ENCODE measurements at regions not wholly inside any gene's neighbourhood (a gene's known extent, or its start where the extent isn't known, plus 50 kb on each side); places are given as distances from the start of the nearest gene placed in this dataset.
A peak's percentile ranks its signal among the peaks of the same experiment; 100 is the strongest.
"Not testable (repeated sequence)": the region's sequence is repeated elsewhere in the genome, so short reads cannot be mapped to it uniquely, and the experiment has no call there.

GRCh38 chr7:142438923-142439515 is 181.2 kb upstream of the PRSS58 start:
- FAIRE-seq: no peak
- TF ChIP-seq POLR2A (IDR thresholded peaks at IDR 0.05; ENCODE audit: low read depth, low read length) (no peak), POLR2AphosphoS5 (IDR thresholded peaks at IDR 0.05; ENCODE audit: low read depth, low read length) (no peak), TAF1 (IDR thresholded peaks at IDR 0.05; ENCODE audit: borderline replicate concordance, low read depth, low read length) (no peak)
- DNase-seq (ENCODE audit: insufficient read length): no peak

DNA sequence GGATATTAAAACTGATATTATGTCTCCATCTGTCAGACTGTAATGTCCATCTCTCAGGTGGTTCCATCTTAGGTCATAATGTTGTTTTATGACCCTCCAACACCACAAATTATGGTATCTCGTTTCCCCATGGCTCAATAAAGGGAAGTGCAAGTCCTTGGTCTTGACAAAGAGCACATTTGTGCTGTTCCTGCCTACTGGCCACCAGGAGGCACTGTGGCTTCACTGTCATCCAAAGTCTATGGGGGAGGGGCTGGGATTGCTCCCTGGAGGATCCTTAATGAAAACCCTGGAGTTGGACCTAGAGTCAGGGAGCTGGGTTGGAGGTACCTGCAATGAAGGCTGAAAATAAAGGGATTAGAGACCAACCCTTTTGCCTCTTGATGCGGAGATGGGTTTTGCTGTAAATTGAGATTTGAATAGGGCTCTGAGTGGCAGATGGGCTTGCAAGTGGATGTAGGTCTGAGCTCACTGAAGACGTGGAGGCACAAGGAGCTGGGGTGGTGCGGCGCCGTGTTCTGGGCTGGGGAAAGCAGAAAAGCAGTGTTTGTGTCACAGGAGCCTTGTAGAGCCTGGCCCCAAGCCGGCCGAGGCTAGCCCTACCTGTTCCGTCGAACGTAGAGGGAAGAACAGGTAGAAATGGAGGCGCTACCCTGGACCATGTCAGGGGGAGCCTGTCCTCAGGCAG is 180.5 kb upstream of the PRSS58 start:
- peak; percentile 74 for FAIRE-seq
- no peak for DNase-seq (ENCODE audit: insufficient read length)
- no peak for TF ChIP-seq POLR2AphosphoS5 (IDR thresholded peaks at IDR 0.05; ENCODE audit: low read depth, low read length)
- no peak for TF ChIP-seq TAF1 (IDR thresholded peaks at IDR 0.05; ENCODE audit: borderline replicate concordance, low read depth, low read length)
- no peak for TF ChIP-seq POLR2A (IDR thresholded peaks at IDR 0.05; ENCODE audit: low read depth, low read length)

GRCh38 chr7:142437741-142438140 is 179.9 kb upstream of the PRSS58 start:
- no peak for FAIRE-seq
- TF ChIP-seq TAF1 (IDR thresholded peaks at IDR 0.05; ENCODE audit: borderline replicate concordance, low read depth, low read length) (no peak), POLR2A (IDR thresholded peaks at IDR 0.05; ENCODE audit: low read depth, low read length) (no peak), POLR2AphosphoS5 (IDR thresholded peaks at IDR 0.05; ENCODE audit: low read depth, low read length) (no peak)
- DNase-seq (ENCODE audit: insufficient read length): no peak

DNA sequence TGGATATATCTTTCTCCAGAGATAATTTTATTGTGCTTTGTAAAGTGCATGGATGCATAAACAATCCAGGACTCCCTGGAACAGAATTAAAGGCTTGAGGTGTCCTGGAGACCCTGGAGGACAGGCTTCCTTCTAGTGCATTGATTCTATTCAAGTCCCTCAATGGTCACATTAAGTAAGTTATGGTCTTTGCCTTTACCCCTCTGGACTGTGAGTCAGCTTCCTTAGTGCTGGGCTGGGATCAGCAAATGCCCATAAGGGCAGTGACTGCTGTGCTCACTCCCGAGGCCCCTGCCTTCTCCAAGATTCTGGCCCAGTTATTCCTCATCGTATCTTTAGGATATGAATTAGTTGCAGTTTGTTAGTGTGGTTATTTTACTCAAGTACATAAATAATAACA is 178.7 kb upstream of the PRSS58 start:
- FAIRE-seq: no peak
- TF ChIP-seq POLR2A (IDR thresholded peaks at IDR 0.05; ENCODE audit: low read depth, low read length): no peak
- DNase-seq (ENCODE audit: insufficient read length): no peak

- not testable (repeated sequence) for FAIRE-seq
Observed at GRCh38 chr7:142435606-142436005, 177.7 kb upstream of the PRSS58 start.

DNA sequence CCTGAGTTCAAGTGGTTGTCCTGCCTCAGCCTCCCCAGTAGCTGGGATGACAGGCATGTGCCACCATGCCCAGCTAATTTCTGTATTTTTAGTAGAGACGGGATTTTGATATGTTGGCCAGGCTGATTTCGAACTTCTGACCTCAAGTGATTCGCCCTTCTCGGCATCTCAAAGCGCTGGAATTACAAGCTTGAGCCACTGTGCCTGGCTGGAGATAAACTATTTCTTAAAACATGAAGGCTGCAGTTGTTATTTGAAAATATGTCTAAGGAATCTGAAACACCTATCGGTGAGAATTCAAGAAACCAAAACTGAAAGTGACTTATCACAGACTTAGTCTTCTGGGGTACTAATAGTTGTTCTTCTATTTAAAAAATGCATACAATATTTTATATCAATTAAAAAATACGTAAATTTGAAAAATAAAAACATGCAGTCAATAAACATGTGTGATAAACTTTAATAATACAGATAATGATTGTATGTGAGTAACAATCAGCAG is 176.9 kb upstream of the PRSS58 start:
- TF ChIP-seq TAF1 (IDR thresholded peaks at IDR 0.05; ENCODE audit: borderline replicate concordance, low read depth, low read length) (no peak), POLR2AphosphoS5 (IDR thresholded peaks at IDR 0.05; ENCODE audit: low read depth, low read length) (no peak), POLR2A (IDR thresholded peaks at IDR 0.05; ENCODE audit: low read depth, low read length) (no peak)
- no peak for FAIRE-seq
- DNase-seq (ENCODE audit: insufficient read length): no peak

More at GRCh38 chr7:142435606-142436005, 177.7 kb upstream of the PRSS58 start:
- DNase-seq (ENCODE audit: insufficient read length): not testable (repeated sequence)

- DNase-seq (ENCODE audit: insufficient read length): not testable (repeated sequence)
- peak; percentile 65 for FAIRE-seq
Observed at GRCh38 chr7:142434133-142434532, 176.3 kb upstream of the PRSS58 start.

GRCh38 chr7:142432377-142432776 is 174.5 kb upstream of the PRSS58 start:
- DNase-seq (ENCODE audit: insufficient read length) (no peak), FAIRE-seq (no peak)
- TF ChIP-seq TAF1 (IDR thresholded peaks at IDR 0.05; ENCODE audit: borderline replicate concordance, low read depth, low read length) (no peak), POLR2AphosphoS5 (IDR thresholded peaks at IDR 0.05; ENCODE audit: low read depth, low read length) (no peak), POLR2A (IDR thresholded peaks at IDR 0.05; ENCODE audit: low read depth, low read length) (no peak)

- TF ChIP-seq POLR2AphosphoS5 (IDR thresholded peaks at IDR 0.05; ENCODE audit: low read depth, low read length) (no peak), POLR2A (IDR thresholded peaks at IDR 0.05; ENCODE audit: low read depth, low read length) (no peak), TAF1 (IDR thresholded peaks at IDR 0.05; ENCODE audit: borderline replicate concordance, low read depth, low read length) (no peak)
- no peak for FAIRE-seq
Observed at GRCh38 chr7:142431491-142431890, 173.6 kb upstream of the PRSS58 start.

GRCh38 chr7:142428094-142428493 is 170.2 kb upstream of the PRSS58 start:
- TF ChIP-seq POLR2A (IDR thresholded peaks at IDR 0.05; ENCODE audit: low read depth, low read length) (no peak), POLR2AphosphoS5 (IDR thresholded peaks at IDR 0.05; ENCODE audit: low read depth, low read length) (no peak), TAF1 (IDR thresholded peaks at IDR 0.05; ENCODE audit: borderline replicate concordance, low read depth, low read length) (no peak)
- no peak for FAIRE-seq
- no peak for DNase-seq (ENCODE audit: insufficient read length)

More at GRCh38 chr7:142431491-142431890, 173.6 kb upstream of the PRSS58 start:
- DNase-seq (ENCODE audit: insufficient read length): no peak

DNA sequence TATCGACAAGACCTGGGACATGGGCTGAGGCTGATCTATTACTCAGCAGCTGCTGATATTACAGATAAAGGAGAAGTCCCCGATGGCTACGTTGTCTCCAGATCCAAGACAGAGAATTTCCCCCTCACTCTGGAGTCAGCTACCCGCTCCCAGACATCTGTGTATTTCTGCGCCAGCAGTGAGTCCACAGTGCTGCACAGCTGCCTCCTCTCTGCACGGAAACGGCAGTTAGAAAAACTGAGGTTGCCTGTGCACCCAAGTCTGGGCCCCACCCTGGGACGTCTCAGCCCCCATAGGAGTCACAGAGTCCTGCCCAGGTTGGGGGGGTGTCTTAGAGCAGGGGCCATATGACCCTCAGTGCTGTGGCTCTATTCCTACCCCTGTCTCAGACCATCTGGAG is 167.4 kb upstream of the PRSS58 start:
- no peak for FAIRE-seq
- no peak for DNase-seq (ENCODE audit: insufficient read length)
- TF ChIP-seq TAF1 (IDR thresholded peaks at IDR 0.05; ENCODE audit: borderline replicate concordance, low read depth, low read length): no peak

DNA sequence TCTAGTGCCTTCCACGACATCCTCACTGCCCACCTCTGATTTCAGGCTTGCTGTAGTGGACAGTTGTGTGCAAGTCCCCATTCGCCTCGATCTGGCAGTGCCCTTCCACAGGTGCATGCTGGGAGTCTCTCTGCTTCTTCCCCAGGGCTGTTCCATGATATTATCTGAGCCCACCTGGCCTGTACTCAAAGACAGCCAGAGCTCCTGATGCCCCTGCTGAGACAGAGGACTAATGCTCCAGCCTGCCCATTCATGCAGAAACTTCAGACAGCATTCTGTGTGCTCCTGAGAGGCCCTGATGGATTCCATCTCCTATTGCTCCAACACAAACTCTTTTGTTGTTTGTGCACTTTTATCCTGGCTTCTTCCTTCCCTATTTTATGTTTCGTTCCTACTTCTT is 164.8 kb upstream of the PRSS58 start:
- FAIRE-seq (no peak), DNase-seq (ENCODE audit: insufficient read length) (no peak)
- TF ChIP-seq TAF1 (IDR thresholded peaks at IDR 0.05; ENCODE audit: borderline replicate concordance, low read depth, low read length): no peak
- TF ChIP-seq POLR2A (IDR thresholded peaks at IDR 0.05; ENCODE audit: low read depth, low read length): no peak
- TF ChIP-seq POLR2AphosphoS5 (IDR thresholded peaks at IDR 0.05; ENCODE audit: low read depth, low read length): no peak

Data from GM12892 (cell line).